ENCODE measurements at regions not wholly inside any gene's neighbourhood (a gene's known extent, or its start where the extent isn't known, plus 50 kb on each side); places are given as distances from the start of the nearest gene placed in this dataset.

- TF ChIP-seq CTCF (conservative IDR thresholded peaks at IDR 0.05; ENCODE audit: low read depth in 2 of 2) (no peak), POLR2AphosphoS5 (IDR thresholded peaks at IDR 0.05; ENCODE audit: low read depth) (no peak), CREB1 (CRISPR knock-in tag; IDR thresholded peaks at IDR 0.05; ENCODE audit: low read depth) (no peak)
Observed at GRCh38 chr14:101454229-101454628, 107.1 kb upstream of the DIO3 start.
